ENCODE measurements at regions not wholly inside any gene's neighbourhood (a gene's known extent, or its start where the extent isn't known, plus 50 kb on each side); places are given as distances from the start of the nearest gene placed in this dataset.
"Not testable (repeated sequence)": the region's sequence is repeated elsewhere in the genome, so short reads cannot be mapped to it uniquely, and the experiment has no call there.

GRCh38 chr1:38658883-38659282 lies 200.7 kb downstream of the RRAGC start:
- TF ChIP-seq ZFX (IDR thresholded peaks at IDR 0.05) = no peak
- TF ChIP-seq, protein P1, sequence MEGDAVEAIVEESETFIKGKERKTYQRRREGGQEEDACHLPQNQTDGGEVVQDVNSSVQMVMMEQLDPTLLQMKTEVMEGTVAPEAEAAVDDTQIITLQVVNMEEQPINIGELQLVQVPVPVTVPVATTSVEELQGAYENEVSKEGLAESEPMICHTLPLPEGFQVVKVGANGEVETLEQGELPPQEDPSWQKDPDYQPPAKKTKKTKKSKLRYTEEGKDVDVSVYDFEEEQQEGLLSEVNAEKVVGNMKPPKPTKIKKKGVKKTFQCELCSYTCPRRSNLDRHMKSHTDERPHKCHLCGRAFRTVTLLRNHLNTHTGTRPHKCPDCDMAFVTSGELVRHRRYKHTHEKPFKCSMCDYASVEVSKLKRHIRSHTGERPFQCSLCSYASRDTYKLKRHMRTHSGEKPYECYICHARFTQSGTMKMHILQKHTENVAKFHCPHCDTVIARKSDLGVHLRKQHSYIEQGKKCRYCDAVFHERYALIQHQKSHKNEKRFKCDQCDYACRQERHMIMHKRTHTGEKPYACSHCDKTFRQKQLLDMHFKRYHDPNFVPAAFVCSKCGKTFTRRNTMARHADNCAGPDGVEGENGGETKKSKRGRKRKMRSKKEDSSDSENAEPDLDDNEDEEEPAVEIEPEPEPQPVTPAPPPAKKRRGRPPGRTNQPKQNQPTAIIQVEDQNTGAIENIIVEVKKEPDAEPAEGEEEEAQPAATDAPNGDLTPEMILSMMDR (conservative IDR thresholded peaks at IDR 0.05) = no peak
- no peak overlapping the region for H3K27ac ChIP-seq

DNA sequence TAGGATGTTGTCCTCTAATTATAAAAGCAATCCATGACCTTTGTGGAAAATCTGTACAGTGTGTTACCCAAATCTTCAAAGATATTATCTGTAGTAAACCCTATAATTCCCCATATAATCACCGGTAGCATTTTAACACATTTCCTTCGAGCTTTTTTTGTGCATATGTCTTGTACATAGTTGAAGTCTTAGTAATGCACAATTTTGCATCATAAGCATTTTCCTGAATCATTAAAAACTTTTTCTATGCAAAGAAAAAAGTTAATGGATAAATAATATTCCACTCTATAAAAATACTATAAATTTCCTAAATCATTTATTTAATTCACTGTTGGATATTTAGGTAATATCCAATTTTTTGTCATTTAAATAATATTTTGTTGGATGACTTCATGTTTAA lies 201.7 kb downstream of the RRAGC start:
- no peak overlapping the region for H3K27ac ChIP-seq
- TF ChIP-seq, protein P1 (conservative IDR thresholded peaks at IDR 0.05) = no peak
- no peak for TF ChIP-seq ZFX (IDR thresholded peaks at IDR 0.05)

GRCh38 chr1:38657207-38657840 lies 202.2 kb downstream of the RRAGC start:
- no peak overlapping the region for H3K27ac ChIP-seq
- no peak for TF ChIP-seq ZFX (IDR thresholded peaks at IDR 0.05)

GRCh38 chr1:38656726-38657125 lies 202.8 kb downstream of the RRAGC start:
- no peak overlapping the region for H3K27ac ChIP-seq
- TF ChIP-seq, protein P1 (conservative IDR thresholded peaks at IDR 0.05) = no peak
- TF ChIP-seq ZFX (IDR thresholded peaks at IDR 0.05) = no peak

GRCh38 chr1:38652217-38652616 lies 207.4 kb downstream of the RRAGC start:
- TF ChIP-seq, protein P1 (conservative IDR thresholded peaks at IDR 0.05) = no peak
- no peak for TF ChIP-seq ZFX (IDR thresholded peaks at IDR 0.05)
- no peak overlapping the region for H3K27ac ChIP-seq

DNA sequence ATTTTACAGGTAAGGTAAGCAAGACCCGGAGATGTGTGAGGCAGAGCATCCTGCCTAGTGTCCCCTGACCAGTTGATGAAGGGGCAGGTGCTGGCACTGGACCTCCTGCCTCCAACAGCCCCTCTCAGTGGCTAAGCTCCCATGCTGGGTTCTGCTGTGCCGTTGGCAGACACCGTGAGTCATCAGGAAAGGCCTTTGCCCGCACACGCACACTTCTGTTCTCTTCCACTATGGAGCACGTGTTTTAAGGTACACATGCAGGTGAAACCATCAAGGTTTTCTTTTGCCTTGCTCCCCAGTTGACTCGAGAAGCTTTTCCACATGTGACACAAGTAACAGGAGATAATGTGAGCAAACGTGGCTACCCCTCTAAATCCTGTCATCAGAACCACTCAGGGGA lies 207.9 kb downstream of the RRAGC start:
- H3K27ac ChIP-seq = no peak overlapping the region
- TF ChIP-seq ZFX (IDR thresholded peaks at IDR 0.05) = no peak
- TF ChIP-seq, protein P1 (conservative IDR thresholded peaks at IDR 0.05) = no peak

GRCh38 chr1:38648417-38648816 lies 211.2 kb downstream of the RRAGC start:
- no peak for TF ChIP-seq ZFX (IDR thresholded peaks at IDR 0.05)
- TF ChIP-seq, protein P1 (conservative IDR thresholded peaks at IDR 0.05) = no peak
- H3K27ac ChIP-seq = no peak overlapping the region

DNA sequence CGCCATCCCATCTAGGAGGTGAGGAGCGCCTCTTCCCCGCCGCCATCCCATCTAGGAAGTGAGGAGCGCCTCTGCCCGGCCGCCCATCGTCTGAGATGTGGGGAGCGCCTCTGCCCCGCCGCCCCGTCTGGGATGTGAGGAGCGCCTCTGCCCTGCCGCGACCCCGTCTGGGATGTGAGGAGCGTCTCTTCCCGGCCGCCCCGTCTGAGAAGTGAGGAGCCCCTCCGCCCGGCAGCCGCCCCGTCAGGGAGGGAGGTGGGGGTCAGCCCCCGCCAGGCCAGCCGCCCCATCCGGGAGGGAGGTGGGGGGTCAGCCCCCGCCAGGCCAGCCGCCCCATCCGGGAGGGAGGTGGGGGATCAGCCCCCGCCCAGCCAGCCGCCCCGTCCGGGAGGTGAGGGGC lies 212.2 kb downstream of the RRAGC start:
- H3K27ac ChIP-seq = not testable (repeated sequence)
